ENCODE measurements at regions not wholly inside any gene's neighbourhood (a gene's known extent, or its start where the extent isn't known, plus 50 kb on each side); places are given as distances from the start of the nearest gene placed in this dataset.

- Mint-ChIP-seq H3K9me3 (peaks cover 2% of the 10 kb centered on the region), H3K4me3 (no peak overlapping the region), H3K4me1 (peaks cover 6% of the 10 kb centered on the region), H3K27ac (no peak overlapping the region), H3K27me3 (ENCODE audit: insufficient read depth) (peaks cover 6% of the 10 kb centered on the region), H3K36me3 (ENCODE audit: low read depth) (no peaks in the 10 kb centered on the region)
- Histone ChIP-seq H3K27me3 (ENCODE audit: control insufficient read depth, insufficient read depth, low read length, poor library complexity, severe bottlenecking) (no peaks in the 10 kb centered on the region), H3K4me1 (ENCODE audit: control insufficient read depth, insufficient read depth, low read length) (no peaks in the 10 kb centered on the region), H3K4me3 (ENCODE audit: low read length) (no peak overlapping the region), H3K9ac (ENCODE audit: extremely low read depth, low read length, poor library complexity, severe bottlenecking) (no peak overlapping the region), H3K27ac (ENCODE audit: low read depth, low read length) (no peak overlapping the region), H3K9me3 (ENCODE audit: control insufficient read depth, low read length) (no peaks in the 10 kb centered on the region), H3K36me3 (ENCODE audit: control insufficient read depth, insufficient read depth, low read length) (no peaks in the 10 kb centered on the region)
- DNase-seq = no peak
- 95% methylated on average over 1 of the region's 1 CpG; no CpG with 5 or more reads in 1 of the 2 experiments for WGBS, 2 experiments (ENCODE audit: insufficient coverage in 1 of 2, insufficient read length in 1 of 2)
- no peak for TF ChIP-seq CTCF (conservative IDR thresholded peaks at IDR 0.05)
Observed at GRCh38 chr9:69970001-69970533, 73.6 kb upstream of the MAMDC2 start.

GRCh38 chr9:69971643-69972449, 71.8 kb upstream of the MAMDC2 start:
- H3K27ac ChIP-seq (ENCODE audit: low read depth, low read length) = no peak overlapping the region
- no peak overlapping the region for H3K9ac ChIP-seq (ENCODE audit: extremely low read depth, low read length, poor library complexity, severe bottlenecking)
- Mint-ChIP-seq H3K4me3 (no peak overlapping the region), H3K27me3 (ENCODE audit: insufficient read depth) (peaks cover 6% of the 10 kb centered on the region), H3K36me3 (ENCODE audit: low read depth) (no peaks in the 10 kb centered on the region), H3K4me1 (peaks cover 5% of the 10 kb centered on the region), H3K27ac (no peak overlapping the region), H3K9me3 (peaks cover 2% of the 10 kb centered on the region)
- peak; percentile 94 for TF ChIP-seq CTCF (conservative IDR thresholded peaks at IDR 0.05)
- no peaks in the 10 kb centered on the region for H3K9me3 ChIP-seq (ENCODE audit: control insufficient read depth, low read length)
- H3K36me3 ChIP-seq (ENCODE audit: control insufficient read depth, insufficient read depth, low read length) = no peaks in the 10 kb centered on the region
- peak; percentile 93 for DNase-seq
- H3K4me1 ChIP-seq (ENCODE audit: control insufficient read depth, insufficient read depth, low read length) = peaks cover 3% of the 10 kb centered on the region
- no peak overlapping the region for H3K4me3 ChIP-seq (ENCODE audit: low read length)
- 53 to 69% methylated on average over 11 to 16 of the region's 16 CpGs for WGBS, 2 experiments (ENCODE audit: insufficient coverage in 1 of 2, insufficient read length in 1 of 2)
- no peaks in the 10 kb centered on the region for H3K27me3 ChIP-seq (ENCODE audit: control insufficient read depth, insufficient read depth, low read length, poor library complexity, severe bottlenecking)

GRCh38 chr9:69975681-69976080, 68.0 kb upstream of the MAMDC2 start:
- Mint-ChIP-seq H3K4me3 (no peak overlapping the region), H3K4me1 (peaks cover 5% of the 10 kb centered on the region), H3K9me3 (peaks cover 3% of the 10 kb centered on the region), H3K27me3 (ENCODE audit: insufficient read depth) (peaks cover 6% of the 10 kb centered on the region), H3K27ac (no peak overlapping the region), H3K36me3 (ENCODE audit: low read depth) (no peaks in the 10 kb centered on the region)
- Histone ChIP-seq H3K36me3 (ENCODE audit: control insufficient read depth, insufficient read depth, low read length) (no peaks in the 10 kb centered on the region), H3K9ac (ENCODE audit: extremely low read depth, low read length, poor library complexity, severe bottlenecking) (no peak overlapping the region), H3K27me3 (ENCODE audit: control insufficient read depth, insufficient read depth, low read length, poor library complexity, severe bottlenecking) (no peaks in the 10 kb centered on the region), H3K27ac (ENCODE audit: low read depth, low read length) (no peak overlapping the region), H3K4me1 (ENCODE audit: control insufficient read depth, insufficient read depth, low read length) (peaks cover 5% of the 10 kb centered on the region), H3K9me3 (ENCODE audit: control insufficient read depth, low read length) (peaks cover 18% of the 10 kb centered on the region), H3K4me3 (ENCODE audit: low read length) (no peak overlapping the region)
- no peak for TF ChIP-seq CTCF (conservative IDR thresholded peaks at IDR 0.05)
- WGBS, 2 experiments (ENCODE audit: insufficient coverage in 1 of 2, insufficient read length in 1 of 2) = 94 to 100% methylated on average over 4 of the region's 4 CpGs
- no peak for DNase-seq
